Psoas muscle (tissue), 7 donors: ENCODE measurements at regions not wholly inside any gene's neighbourhood (a gene's known extent, or its start where the extent isn't known, plus 50 kb on each side); places are given as distances from the start of the nearest gene placed in this dataset.

Experiments used
- ATAC-seq, 4 donors: fragments of 200-7000 bp; cut with Tn5 transposase; one replicate each; pipeline ENCODE4 v1.9.1; 2020; ENCODE audit warnings: moderate library complexity in 3 of 4, mild to moderate bottlenecking in 2 of 4
- DNase-seq, 2 donors: peaks; one replicate each; pipeline ENCODE4 v3.0.0-alpha.2; 2020
- H3K27ac ChIP-seq: fragments of 200-600 bp; one replicate; pipeline ENCODE4 v1.8.0; 2022
- H3K27me3 ChIP-seq, 3 donors: fragments of 200-600 bp in 1 of 3; one replicate each; pipeline versions ENCODE4 v1.6.1 to v1.8.0; 2013 to 2022; ENCODE audit warnings: low read length in 2 of 3, mild to moderate bottlenecking in 2 of 3, moderate library complexity in 1 of 3; ENCODE audit not compliant: insufficient read depth in 3 of 3
- H3K36me3 ChIP-seq, 2 donors: fragments of 200-600 bp in 1 of 2; one replicate each; pipeline versions ENCODE4 v1.6.1 to v1.8.0; 2013 to 2022; ENCODE audit warnings: low read depth in 1 of 2, mild to moderate bottlenecking in 1 of 2, moderate library complexity in 1 of 2; ENCODE audit not compliant: insufficient read depth in 1 of 2
- H3K4me1 ChIP-seq: fragments of 200-600 bp; one replicate; pipeline ENCODE4 v1.8.0; 2022
- H3K4me3 ChIP-seq: fragments of 200-600 bp; one replicate; pipeline ENCODE4 v1.8.0; 2022; ENCODE audit warnings: mild to moderate bottlenecking
- H3K9me3 ChIP-seq: fragments of 200-600 bp; one replicate; pipeline ENCODE4 v1.8.0; 2022
- WGBS, 3 donors: extraction: QIAGEN DNeasy Blood & Tissue Kit; methylation state at CpG; one replicate each; pipeline versions ENCODE4 v1.1.6 to v1.1.7; 2013; 5-methylcytosine and 5-hydroxymethylcytosine counted together
- intact Hi-C, 2 donors: fragments of 100-400 bp; cut with DNase I; formaldehyde crosslinking; loops; one replicate each; pipeline versions ENCODE4 v1.11.0 to v1.14.2; 2022
- TF ChIP-seq, protein P1 (sequence below): fragments of 200-600 bp; IDR thresholded peaks from one replicate; pipeline ENCODE4 v1.8.0; 2022; ENCODE audit warnings: antibody characterized with exemption
- donor health status: healthy with polysubstance abuse.
- donor health status: DM: no; HTN: no; CAD: no; lungs with moderate emphysema.
- donor health status: Bipolar disorder and iron deficiency.
- donor health status: healthy.
- donor health status: DM: yes; HTN: yes; CAD: no.
- donor health status: DM: no; HTN: no; CAD: no.
- donor health status: DM: yes; HTN: yes; CAD: no.

DNA sequence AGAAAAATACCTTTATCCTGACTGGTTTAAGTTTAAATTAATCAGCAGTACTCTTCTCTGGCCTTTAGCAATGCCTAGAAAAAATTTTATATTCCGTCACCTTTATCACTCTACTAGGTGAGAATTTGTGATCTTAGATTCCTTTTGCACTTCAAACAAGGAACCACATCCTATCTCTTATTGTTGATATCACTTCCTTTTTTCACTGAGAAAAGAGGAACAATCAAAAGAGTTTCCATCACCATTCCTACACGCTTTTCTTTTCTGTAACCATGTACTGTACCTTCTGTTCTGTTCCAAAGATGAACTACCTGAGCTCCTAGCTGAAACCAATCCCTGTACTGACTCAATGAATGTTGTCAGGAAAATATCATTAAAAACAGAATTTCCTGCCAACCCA, 1379.0 kb upstream of the MIR17HG start:
- no peak for DNase-seq
- TF ChIP-seq, protein P1, sequence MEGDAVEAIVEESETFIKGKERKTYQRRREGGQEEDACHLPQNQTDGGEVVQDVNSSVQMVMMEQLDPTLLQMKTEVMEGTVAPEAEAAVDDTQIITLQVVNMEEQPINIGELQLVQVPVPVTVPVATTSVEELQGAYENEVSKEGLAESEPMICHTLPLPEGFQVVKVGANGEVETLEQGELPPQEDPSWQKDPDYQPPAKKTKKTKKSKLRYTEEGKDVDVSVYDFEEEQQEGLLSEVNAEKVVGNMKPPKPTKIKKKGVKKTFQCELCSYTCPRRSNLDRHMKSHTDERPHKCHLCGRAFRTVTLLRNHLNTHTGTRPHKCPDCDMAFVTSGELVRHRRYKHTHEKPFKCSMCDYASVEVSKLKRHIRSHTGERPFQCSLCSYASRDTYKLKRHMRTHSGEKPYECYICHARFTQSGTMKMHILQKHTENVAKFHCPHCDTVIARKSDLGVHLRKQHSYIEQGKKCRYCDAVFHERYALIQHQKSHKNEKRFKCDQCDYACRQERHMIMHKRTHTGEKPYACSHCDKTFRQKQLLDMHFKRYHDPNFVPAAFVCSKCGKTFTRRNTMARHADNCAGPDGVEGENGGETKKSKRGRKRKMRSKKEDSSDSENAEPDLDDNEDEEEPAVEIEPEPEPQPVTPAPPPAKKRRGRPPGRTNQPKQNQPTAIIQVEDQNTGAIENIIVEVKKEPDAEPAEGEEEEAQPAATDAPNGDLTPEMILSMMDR: no peak
- WGBS, 3 donors: 43 to 47% (median 44%) methylated on average over 2 of the region's 2 CpGs
- Histone ChIP-seq H3K36me3 (no peaks in the 10 kb centered on the region), H3K4me3 (no peak overlapping the region), H3K9me3 (no peaks in the 10 kb centered on the region), H3K27ac (no peak overlapping the region), H3K4me1 (no peaks in the 10 kb centered on the region), H3K27me3 (no peaks in the 10 kb centered on the region)
- intact Hi-C loops: no loop called here
- no peak for ATAC-seq

DNA sequence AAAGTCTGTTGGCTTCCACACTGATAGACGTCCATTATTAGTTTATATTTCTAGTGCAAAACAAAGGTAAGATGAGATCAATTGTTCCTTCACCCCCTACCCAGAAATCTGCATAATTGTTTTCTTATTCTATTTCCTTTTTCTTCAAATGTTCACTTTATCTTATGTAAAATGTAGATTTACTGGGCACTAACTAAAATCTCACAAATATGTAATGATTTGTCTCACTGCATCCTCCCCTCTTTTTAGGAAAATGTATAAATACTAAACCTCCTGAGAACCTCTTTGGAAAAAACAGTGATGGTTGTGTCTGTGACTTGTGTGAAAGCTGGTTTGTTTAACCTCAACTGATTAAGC, 1377.2 kb upstream of the MIR17HG start:
- H3K27me3 ChIP-seq: no peaks in the 10 kb centered on the region
- no peak overlapping the region for H3K4me3 ChIP-seq
- H3K9me3 ChIP-seq: no peaks in the 10 kb centered on the region
- H3K27ac ChIP-seq: no peak overlapping the region
- no peak for DNase-seq
- TF ChIP-seq, protein P1: no peak
- no peaks in the 10 kb centered on the region for H3K36me3 ChIP-seq
- no peaks in the 10 kb centered on the region for H3K4me1 ChIP-seq
- ATAC-seq: no peak
- intact Hi-C loops: no loop called here
- 58 to 86% (median 68%) methylated on average over 1 of the region's 1 CpG for WGBS, 3 donors

DNA sequence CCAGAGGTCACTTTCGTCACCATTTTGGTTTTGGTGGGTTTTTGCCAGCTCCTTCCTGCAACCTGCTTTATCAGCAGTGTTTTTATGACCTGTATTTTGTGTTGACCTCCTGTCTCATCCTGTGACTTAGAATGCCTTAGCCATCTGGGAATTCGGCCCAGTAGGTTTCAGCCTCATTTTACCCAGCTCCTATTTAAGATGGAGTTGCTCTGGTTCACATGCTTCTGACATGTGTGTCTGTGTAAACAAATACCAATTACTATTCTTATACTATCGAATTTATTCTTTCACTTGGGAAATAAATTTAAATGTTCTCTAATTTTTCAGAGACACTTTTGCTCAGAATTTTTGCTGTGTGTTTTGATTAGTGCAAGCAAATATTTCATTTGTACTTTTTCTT, 1370.3 kb upstream of the MIR17HG start:
- H3K9me3 ChIP-seq: no peaks in the 10 kb centered on the region
- H3K36me3 ChIP-seq: no peaks in the 10 kb centered on the region
- H3K27ac ChIP-seq: no peak overlapping the region
- H3K4me3 ChIP-seq: no peak overlapping the region
- TF ChIP-seq, protein P1: no peak
- ATAC-seq: no peak
- DNase-seq: no peak
- no peaks in the 10 kb centered on the region for H3K4me1 ChIP-seq
- intact Hi-C loops: no loop called here
- no peaks in the 10 kb centered on the region for H3K27me3 ChIP-seq
- 86 to 87% (median 87%) methylated on average over 3 of the region's 3 CpGs for WGBS, 3 donors

DNA sequence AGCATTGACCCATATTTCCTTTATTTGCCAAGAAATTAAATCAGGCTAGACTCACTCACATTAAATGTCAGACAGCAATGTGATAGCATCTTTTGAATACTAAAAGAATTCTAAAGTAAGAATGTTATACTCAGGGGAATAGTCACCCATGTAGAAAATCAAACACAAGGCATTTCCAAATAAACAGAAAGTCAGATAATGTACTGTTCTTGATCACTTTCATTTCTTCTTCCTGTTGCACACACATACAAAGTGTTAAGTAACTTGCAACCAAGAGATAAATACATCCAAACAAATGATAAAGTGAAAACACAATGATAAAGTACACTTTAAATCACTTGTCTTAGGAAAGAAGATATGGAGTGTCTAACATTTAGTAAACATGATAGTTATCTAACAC, 1366.6 kb upstream of the MIR17HG start:
- ATAC-seq: no peak
- TF ChIP-seq, protein P1: no peak

DNA sequence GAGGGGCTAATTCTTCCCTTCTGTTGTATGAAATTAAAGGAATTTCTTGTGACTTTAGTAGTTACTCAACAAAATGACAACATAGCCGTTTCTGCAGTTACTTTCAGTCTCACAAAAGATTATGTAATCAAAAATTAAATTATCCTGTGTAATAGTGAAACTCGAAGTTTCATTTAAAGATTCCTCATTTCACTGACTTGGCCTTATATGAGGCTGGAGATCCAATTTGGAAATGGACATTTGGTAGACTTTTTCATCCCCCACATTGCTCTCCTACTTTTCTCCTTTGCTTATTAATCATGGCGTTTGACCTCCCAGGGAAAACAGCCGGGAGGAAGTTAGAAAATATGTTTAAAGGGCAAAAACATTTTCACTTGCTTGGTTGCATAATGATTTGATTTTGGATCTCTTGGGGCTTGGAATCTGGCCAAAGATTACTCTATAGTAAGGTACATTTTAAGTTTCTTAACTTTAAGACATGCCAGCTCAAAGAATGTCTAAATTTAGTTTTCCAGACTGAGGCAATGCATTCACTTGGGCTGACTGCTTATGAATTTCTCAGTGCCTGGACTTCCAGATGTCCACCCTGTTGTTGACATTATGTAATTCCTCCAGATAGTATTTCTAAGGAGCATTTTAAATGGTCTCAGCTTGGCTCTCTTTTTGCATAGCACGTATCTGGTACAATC, 1364.9 kb upstream of the MIR17HG start:
- Histone ChIP-seq H3K27ac (no peak overlapping the region), H3K4me3 (no peak overlapping the region)
- no peak for ATAC-seq

More for the DNA sequence above, 1366.6 kb upstream of the MIR17HG start:
- Histone ChIP-seq H3K9me3 (no peaks in the 10 kb centered on the region), H3K27me3 (no peaks in the 10 kb centered on the region), H3K4me1 (no peaks in the 10 kb centered on the region), H3K4me3 (no peak overlapping the region), H3K27ac (no peak overlapping the region), H3K36me3 (no peaks in the 10 kb centered on the region)
- DNase-seq: no peak
- intact Hi-C loops: no loop called here

More for the DNA sequence above, 1364.9 kb upstream of the MIR17HG start:
- no peak for DNase-seq
- intact Hi-C loops: no loop called here
- TF ChIP-seq, protein P1: no peak
- Histone ChIP-seq H3K9me3 (no peaks in the 10 kb centered on the region), H3K27me3 (no peaks in the 10 kb centered on the region), H3K4me1 (no peaks in the 10 kb centered on the region), H3K36me3 (no peaks in the 10 kb centered on the region)
- 48 to 68% (median 49%) methylated on average over 5 of the region's 5 CpGs for WGBS, 3 donors
